GM19035 (cell line): ENCODE measurements at regions not wholly inside any gene's neighbourhood (a gene's known extent, or its start where the extent isn't known, plus 50 kb on each side); places are given as distances from the start of the nearest gene placed in this dataset.

Source experiments
- ATAC-seq: cut with Tn5 transposase; IDR thresholded peaks from one replicate; pipeline ENCODE4 v1.9.1; 2021; ENCODE audit not compliant: unreplicated experiment

DNA sequence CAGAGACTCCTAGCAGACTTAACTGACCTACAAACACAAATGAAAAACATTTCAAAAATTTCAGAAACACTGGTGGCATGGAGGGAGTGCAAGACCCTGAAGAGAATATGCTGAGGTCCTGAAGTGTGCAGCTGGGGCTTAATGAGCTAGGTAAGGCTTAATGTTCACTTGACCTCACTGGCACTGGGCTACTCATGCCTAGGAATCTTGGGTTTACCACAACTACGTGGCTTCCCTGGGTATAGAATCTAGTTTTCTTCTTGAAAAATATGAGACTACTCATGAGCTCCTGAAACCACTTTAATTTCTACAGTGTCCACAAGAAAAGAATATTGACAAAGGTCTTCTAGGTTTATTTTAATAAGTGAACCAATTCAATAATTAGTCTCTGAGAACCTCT is 139.8 kb downstream of the HNMT start:
- ATAC-seq: no peak

DNA sequence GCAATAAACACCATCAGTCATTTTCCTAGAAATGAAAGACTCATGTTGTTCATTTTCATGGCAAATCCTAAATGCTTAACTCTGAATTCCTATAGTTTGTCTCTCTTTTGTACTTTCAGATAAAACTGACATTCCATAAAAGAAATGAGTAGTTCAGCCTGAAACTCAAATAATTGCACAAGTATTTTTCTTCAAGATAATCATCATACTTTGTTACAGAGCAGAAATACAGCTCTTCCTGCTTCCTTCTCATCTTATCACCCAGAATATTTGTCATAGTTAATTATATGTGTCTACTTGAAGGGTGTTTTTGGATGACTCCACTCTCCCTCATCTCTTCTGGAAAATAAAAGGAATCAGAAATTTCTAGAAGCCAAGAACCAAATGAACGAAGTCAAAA is 141.1 kb downstream of the HNMT start:
- no peak for ATAC-seq

- no peak for ATAC-seq
Measured at GRCh38 chr2:138106606-138107005, 142.3 kb downstream of the HNMT start.

- ATAC-seq: no peak
Measured at GRCh38 chr2:138107288-138107687, 143.0 kb downstream of the HNMT start.

DNA sequence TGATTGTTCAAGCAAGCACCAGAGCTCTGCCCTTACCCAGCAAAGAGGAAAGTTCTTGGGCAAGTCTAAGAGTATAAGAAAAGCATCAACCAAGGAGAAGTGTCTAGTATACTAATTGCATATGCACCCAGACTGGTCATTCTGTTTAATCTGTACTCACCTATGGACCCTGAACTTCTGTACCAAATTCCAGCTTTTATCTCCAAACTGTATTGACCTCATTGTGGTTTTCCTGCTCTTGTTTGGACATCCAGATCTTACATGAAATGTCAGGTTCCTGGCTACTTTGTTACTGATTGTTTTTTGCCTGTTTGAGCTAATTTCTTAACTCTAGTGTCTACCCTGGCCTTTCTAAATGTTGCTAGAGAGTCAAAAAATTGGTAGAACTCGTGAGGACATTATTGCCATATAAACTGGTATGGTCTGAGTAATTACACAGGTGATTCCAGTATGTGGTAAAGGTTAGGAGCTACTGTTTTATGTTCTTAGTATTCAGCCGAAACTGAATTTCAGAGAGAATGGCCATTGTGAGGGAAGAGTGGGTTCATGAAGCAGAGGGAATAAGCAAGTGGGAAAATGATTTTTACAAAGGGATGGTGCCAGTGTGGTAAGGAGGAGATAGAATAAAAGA is 146.3 kb downstream of the HNMT start:
- ATAC-seq: no peak

- ATAC-seq: no peak
Measured at GRCh38 chr2:138112536-138112935, 148.3 kb downstream of the HNMT start.

DNA sequence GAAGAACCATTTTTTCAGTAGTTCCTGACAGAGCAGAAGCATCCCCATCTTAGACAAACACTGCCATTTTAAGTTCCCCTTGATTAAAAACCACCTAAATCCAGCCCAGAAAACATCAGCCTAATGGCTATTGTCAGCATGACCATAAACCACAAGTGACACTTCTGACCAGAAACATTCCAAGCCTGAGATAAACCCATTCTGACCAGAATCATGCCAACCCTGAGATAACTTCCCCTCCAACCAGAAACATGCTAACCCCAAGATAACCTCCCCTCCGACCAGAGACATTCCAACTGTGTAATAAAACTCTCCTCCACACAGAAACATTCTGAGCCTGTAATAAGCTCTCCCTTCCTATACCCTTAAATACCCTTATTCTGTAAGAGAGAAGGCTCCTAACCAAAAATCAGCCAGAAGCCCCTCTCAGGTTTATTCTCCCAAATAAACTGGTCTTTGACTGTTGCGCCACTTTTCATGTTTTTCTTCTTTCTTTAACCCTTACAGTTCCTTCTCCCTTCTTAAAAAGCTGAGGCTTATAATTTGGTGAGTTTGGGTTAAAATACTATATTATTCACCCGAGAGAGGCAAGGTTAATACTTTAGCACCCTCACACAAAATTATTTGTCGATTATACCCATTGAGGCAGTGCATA is 149.7 kb downstream of the HNMT start:
- ATAC-seq: no peak

GRCh38 chr2:138115666-138116065 is 151.4 kb downstream of the HNMT start:
- no peak for ATAC-seq

- ATAC-seq: no peak
Measured at GRCh38 chr2:138116456-138116855, 152.2 kb downstream of the HNMT start.

GRCh38 chr2:138121666-138122661 is 157.7 kb downstream of the HNMT start:
- no peak for ATAC-seq

GRCh38 chr2:138122891-138123290 is 158.6 kb downstream of the HNMT start:
- ATAC-seq: no peak

GRCh38 chr2:138123741-138124140 is 159.5 kb downstream of the HNMT start:
- no peak for ATAC-seq

DNA sequence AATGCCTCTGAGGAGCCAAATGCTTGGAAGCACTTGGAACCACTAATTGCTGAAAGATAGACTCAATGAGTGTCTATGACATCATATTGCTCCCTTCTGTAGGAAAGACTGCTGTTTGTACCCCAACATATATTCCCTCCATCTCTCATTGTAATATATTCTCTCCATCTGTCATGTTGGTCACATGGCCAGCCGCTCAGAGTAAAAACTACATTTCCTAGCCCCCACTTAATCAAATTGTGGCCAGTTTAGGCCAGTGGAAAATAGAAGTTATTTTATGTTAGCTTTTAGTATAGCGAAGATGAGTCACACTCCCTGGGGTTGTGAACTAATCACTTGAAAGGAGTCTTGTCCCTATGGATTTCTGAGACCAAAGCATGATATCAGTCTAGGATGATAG is 160.2 kb downstream of the HNMT start:
- no peak for ATAC-seq

GRCh38 chr2:138125306-138126288 is 161.3 kb downstream of the HNMT start:
- ATAC-seq: no peak

- no peak for ATAC-seq
Measured at GRCh38 chr2:138132108-138132507, 167.8 kb downstream of the HNMT start.

- no peak for ATAC-seq
Measured at GRCh38 chr2:138137949-138138348, 173.7 kb downstream of the HNMT start.

DNA sequence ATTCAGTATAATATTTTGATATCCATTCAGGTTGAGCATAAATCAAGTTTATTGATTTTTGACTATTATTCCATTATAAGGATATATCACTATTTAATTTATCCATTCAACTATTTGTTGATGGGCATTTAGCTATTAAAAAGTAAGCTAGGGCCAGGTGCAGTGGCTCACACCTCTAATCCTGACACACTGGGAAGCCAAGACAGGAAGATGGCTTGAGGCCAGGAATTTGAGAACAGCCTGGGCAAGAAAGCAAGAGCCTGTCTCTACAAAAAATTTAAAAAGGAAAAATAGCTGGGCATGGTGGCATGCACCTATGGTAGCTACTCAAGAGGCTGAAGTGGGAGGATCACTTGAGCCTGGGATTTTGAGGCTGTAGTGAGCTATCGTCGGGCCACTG is 183.5 kb downstream of the HNMT start:
- ATAC-seq: no peak

DNA sequence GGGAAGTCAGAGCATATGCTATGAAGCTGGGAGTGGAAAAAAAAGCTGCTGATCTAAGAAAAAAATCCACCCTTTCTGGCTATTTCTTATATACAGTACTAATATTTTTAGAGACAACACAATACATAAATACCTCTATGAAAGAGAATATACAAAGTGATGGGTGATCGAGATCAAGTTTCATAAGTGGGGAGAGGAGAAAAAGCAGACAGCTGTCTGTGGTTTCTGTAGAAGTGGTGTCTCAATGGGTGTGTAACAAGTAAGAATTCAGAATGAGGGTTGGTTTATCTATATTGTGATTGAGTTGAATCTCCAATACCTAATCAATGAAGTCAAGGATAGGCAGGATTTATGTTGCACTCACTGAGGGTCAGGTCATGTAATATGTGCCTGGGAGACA is 191.0 kb downstream of the HNMT start:
- ATAC-seq: no peak

GRCh38 chr2:138157372-138157771 is 193.1 kb downstream of the HNMT start:
- ATAC-seq: no peak

GRCh38 chr2:138170485-138170884 is 206.2 kb downstream of the HNMT start:
- ATAC-seq: no peak

DNA sequence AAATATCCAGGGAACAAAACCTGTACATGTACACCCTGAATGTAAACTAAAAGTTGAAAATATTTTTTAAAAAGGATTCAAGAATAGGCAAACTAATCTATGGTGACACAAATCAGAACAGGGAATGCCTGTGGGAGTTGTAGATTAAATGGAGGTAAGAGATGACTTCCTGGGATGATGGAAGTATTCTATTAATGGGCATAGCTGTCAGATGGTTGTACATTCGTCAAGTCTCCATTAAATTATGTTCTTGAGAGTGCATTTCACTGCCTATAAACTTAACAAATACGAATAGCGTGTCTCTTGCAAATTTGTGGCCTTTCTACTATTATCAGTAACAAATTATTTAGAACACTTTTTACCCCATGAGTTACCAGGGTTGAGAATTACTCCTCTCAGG is 207.0 kb downstream of the HNMT start:
- ATAC-seq: no peak
